SKM-1 treated with dmso at 0.1 percent for 144 hours (cell line): ENCODE measurements at regions not wholly inside any gene's neighbourhood (a gene's known extent, or its start where the extent isn't known, plus 50 kb on each side); places are given as distances from the start of the nearest gene placed in this dataset.

Experiments used
- DNase-seq: peaks from one replicate; lab custom pipeline; 2025; ENCODE audit not compliant: unreplicated experiment; lab: John Stamatoyannopoulos, UW

DNA sequence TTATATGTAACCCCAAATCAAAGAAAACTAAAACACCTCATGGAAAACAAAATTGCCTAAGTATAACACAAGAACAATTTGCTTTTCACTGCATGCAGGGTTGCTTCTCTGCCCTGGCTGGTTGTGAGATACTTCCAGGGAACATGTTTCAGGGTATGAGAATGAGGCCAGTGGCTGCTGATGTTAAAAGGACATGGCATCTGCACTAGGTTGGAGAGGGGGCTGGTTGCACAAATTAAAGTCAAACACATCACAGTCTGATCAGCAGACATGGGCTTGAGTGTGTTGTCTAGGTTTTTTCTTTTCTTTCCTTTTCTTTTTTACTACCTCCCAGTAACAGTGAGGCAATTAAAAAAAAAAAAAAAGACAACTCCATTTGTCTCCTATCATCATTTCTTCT, 374.9 kb downstream of the MCTP2 start:
- DNase-seq: no peak

DNA sequence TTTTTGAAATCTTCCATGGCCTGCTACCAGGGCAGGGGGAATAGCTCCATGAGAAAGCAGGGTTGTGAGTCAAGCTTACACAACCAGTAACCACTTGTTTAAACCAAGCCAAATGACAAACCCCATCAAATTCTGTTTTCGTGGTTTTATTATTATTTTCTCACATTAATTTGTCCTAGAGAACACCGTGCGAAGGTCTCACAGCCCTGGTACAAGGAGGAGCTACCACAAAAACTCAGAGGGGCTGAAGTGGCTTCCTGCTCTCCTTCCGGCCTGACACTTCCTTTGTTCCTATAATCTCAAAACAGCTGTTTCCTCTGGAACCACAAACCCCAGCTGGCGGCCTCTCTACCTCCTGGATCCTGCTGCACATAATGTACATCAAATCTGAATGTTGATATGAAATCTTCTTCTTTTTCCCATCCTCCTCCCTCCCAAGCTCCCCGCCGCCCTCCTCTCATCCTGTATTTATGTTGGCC, 375.9 kb downstream of the MCTP2 start:
- DNase-seq: no peak

DNA sequence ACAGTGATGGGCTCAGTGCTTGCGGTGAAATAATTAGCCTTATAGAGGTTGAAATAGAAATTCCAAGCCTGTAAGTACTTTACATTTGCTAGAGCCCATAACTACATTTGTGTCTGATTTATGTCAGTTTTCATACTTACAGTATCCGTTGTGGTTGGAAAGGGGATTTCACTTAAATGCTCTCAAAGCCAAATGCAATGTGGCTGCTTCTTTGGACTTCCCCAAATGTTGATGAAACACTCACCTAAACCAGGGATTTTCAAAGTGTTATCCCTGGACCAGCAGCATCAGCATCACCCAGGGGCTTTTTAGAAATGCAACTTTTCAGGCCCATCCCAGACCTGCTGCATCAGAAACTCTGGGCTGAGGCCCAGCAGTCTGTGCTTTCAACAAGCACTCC, 378.7 kb downstream of the MCTP2 start:
- DNase-seq: no peak

DNA sequence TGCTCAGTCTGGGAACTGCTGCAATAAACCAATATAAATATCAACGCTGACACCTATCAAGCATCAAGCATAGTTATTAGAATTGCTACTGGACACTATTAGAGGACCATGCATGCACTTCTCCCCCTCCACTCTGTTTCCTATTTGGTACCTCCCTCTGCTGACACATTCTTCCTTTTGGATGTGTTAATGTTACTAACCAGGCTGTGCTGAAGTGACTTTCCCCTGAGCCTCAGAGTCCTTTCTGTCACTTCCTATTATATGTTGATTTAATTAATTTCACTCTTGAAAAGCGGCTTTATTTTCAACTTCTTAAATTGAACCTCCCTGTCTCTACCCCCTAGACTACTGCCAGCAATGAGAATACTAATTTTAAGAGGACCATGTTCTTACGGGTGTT, 379.1 kb downstream of the MCTP2 start:
- no peak for DNase-seq

DNA sequence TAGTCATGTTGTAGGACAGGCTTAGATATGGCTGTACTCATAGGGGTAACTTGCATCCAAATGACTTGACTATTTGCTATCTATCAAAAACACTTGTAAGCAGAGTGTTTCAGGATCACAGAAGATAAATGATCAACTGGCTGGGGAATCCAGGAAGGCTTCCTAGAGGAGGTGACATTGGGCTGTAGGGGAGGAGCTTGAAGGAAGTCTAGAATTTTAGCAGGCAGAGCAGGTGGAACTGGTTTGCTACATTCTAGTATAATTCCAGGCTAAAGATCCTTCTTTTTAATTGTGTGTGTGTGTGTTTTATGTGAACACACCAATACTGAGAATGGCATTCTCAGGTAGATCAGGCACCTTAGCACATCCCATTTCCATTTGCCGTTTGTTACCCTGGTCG, 380.3 kb downstream of the MCTP2 start:
- DNase-seq: no peak

DNA sequence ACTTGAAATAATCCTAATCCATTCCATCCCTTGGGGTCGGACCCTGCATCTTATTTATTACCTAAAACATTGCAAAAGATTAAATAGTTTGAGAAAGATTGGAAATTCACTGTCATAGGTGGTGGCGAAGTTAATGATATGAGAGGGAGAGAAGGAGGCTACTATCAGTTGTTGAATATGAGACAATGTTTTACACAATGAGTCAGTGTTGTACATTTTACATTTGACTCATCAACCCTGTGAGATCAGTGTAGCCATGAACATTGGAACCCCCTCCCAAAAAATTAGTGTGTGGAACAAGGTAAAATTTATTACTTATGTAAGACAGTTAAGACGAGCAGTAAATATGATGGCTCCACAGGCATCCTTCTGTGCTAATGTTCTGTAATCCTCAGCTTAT, 384.3 kb downstream of the MCTP2 start:
- DNase-seq: no peak

DNA sequence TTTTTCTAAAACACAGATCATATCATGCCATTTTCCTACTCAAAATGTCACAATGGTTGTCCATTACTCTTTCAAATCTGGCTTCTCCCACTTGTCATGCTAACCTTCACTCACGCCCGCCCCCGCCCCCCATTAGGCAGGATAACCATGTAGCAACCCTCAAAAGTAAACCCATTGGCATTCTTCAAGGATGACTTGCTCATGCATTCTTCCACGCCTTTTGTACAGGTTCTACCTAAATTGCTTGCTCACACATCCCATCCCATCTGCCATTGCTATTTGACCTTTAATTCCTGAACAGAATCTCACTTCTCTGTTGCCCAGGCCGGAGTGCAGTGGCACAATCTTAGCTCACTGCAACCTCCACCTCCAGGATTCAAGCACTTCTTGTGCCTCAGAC, 389.3 kb downstream of the MCTP2 start:
- no peak for DNase-seq

DNA sequence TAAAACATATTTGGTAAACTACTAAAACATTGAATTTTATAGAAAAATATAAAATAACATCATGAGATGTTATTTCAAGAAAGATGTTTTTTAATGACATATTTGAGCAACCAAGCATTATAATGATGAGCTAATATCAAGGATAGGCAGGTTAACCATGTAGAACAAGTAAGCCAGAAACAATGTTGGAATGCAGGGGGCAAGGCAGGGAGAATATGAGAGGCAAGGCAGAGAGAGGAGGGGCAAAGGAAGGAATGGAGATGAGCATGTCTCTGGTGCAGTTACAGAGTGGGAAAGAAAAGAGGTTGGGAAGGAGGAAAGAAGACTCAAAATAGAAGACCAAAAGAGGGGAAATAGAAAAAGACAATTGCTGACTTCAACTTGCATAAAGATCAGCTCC, 390.4 kb downstream of the MCTP2 start:
- no peak for DNase-seq

DNA sequence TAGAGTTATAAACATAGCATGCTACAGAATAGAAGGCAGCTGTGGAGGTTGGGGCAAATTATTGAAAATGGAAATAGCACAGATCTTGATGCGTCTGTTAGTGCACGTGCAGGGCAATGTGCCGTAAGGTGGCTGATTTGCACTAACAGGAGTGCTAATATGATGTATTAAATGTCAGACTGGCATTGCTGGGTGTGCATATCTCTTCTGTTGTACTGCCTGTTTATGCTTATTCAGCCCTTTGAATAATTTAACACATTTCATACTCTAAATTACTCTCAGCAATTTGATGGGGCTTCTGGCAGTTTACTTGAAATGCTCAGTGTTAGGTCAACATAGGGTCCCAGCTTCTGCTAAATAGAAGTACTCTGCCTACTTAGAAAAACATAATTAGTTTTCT, 395.6 kb downstream of the MCTP2 start:
- no peak for DNase-seq

DNA sequence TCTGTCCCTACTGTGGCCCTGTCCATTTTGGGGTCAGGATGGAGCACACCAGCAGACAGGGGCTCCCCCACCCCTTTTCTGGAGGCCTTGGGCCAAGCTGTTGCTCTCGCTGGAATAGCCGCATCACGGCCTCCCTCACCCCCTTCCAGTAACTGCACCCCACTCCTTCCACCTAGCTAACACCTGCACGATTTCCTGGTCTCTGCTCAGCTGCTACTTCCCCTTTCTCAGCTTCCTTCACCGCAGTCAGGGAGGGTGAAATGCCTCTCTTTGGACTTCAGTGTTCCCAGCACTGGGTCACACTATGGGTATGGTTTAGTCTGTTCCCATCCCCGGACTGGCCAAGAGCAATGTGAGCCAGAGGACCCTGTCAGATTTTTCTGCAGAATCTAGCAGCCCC, 400.2 kb downstream of the MCTP2 start:
- DNase-seq: peak; percentile 2

DNA sequence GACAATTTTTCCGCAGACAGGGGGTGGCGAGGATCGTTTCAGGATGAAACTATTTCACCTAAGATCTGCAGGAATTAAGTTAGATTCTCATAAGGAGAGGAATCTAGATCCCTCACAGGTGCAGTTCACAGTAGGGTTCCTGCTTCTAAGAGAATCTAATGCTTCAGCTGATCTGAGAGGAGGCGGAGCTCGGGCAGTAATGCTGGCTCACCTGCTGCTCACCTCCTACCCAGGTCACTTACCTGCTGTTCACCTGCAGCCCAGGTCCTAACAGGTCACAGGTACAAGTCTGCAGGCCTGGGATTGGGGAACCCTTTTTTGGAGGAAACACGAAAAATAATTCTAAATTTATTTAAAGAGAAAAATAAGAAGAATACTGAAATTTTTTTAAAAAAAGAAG, 406.8 kb downstream of the MCTP2 start:
- no peak for DNase-seq

DNA sequence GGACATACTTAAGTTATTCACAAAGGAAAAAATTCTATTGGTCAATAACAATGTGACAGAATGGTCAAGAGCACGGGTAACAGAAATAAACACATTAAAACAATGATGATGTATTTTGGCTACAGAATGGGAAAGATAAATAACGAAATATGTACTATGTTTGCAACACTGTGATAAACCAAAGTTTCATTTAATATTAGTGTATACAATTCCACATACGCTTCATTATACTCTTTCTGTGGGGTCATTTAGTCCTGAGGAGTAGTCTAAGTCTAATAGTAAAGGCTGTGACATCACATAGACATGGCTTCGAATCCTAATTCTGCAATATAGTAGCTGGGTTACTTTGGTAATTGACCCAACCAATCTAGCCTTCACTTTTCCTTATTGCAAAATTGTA, 408.3 kb downstream of the MCTP2 start:
- no peak for DNase-seq

DNA sequence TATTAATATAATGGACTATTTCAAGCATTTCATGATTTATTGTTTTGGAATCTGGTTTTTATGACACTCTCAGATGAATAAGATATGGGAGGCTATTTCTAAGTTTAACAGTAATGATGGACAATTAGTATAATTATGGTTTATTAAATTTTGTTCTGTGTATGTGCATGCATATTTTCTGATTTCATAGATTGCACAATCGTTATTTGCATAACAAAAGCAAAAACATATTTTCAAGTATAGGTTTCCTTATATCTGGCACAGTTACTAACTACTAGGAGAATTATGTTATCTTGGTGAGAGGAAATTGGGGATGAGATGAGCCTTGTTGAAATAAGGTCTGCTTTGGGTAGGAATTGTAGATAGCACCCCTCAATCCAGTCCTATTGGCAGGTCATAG, 413.1 kb downstream of the MCTP2 start:
- DNase-seq: no peak

DNA sequence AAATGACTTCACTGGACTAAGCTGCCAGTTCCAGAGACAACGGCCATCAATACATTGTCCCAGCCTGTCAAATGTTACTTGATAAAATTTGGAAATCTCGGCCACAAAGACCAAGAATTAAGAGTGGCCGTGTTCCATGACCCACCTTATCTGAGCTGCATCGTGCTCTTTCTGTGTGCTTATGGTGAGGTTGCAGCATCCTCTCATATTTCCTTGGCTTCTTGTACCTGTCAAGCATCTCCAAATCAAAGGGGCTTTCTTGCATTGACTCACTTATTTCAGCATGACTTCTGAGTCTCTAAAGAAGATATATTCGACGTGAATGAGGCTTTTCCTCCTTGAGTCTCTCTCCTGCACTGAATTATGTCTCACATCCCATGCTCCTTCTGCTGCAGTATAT, 421.7 kb downstream of the MCTP2 start:
- DNase-seq: no peak

DNA sequence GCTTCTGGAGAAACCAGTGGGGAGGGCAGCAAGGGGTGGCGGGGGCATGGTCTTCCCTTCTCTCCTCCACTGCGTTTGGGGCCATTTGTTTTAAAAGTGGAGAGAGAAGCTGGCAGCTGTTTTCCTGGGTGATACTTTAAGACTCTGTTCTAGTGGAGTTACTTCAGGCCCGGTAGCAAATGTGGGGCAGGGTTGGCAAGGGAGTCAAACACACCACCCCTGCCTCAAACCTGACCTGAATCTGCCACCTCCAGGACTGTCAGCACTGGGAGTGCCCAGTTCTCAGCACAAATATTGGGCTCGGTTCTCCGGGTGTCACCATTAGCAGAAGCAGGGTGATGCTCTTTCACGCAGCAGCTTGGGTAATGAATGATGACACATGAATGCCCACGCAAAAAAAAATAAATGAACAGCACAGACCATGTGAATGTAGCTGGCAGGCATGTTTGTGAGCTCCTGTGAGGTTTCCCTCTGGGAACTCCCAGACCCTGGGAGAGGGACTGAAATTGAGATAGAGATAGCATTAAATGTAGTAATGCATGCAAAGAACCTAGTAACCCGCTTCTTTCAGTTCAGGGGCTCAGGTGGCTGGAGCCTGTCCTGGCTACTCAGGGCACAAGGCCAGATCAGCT, 424.0 kb downstream of the MCTP2 start:
- DNase-seq: no peak

DNA sequence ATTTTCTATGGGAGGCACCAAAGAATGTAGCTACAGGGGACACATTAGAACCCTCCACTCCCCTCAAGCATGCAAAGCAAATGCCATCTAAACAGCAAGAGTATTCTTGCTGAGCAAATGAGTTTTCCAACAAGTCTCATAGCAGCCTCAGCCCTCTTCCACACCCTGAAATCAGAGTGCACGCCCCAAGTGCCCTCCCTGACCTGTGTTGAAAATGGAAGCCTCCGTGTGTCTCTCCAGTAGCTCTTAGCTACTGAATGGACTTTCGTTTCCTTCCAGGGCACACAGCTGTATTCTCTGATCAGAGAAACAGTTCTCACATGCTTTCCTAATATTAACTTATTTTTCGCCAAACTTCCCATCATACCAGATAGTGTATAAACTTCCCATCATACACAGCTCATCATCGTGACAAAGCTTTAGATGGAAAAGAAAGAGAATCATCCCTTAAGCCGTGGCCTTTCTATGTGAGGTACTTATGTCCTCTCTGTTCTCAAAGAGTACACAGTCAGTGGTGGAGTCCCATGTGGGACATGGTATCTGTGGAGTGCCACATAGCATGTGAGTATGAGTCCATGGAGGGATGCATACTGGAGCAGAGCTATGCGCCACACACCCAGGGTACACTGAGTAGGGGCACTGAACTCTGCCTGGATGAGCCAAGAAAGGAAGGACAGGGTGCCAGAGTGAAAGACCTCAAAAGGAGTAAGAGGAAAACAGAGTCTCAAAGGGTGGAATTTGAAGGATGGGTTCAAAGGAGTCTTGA, 434.5 kb downstream of the MCTP2 start:
- no peak for DNase-seq

DNA sequence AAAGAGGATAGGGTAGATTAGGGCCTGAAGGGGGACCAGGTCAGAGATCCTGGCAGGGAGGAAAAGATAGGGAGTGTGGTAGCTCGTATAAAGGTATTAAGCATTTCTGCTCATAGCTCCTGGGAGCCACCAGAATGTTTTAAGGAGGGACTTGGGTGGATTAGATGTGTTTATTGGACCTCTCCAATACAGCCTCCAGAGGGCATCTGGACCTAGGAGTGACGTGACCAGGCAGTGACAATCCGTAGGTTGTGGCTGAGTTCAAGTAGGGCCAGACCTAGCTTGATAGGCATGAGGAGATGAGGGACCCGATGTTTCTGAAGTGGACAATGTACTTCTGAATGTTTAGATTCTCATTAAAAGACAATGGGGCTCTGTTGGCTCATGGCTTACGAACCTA, 435.2 kb downstream of the MCTP2 start:
- no peak for DNase-seq

DNA sequence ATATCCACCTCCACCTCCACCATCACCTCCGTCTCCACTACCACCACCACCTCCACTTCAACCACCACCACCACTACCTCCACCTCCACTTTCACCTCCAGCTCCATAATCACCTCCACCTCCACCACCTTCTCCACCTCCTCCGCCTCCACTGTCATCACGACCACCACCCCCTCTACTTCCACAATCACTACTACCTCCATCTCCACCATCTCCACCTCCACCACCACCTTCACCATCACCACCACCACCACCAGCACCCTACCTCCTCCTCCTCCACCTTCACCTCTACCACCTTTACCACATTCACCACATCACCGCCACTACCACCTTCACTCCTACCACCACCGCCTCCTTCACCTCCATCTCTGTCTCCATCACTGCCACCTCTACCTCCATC, 435.7 kb downstream of the MCTP2 start:
- no peak for DNase-seq

DNA sequence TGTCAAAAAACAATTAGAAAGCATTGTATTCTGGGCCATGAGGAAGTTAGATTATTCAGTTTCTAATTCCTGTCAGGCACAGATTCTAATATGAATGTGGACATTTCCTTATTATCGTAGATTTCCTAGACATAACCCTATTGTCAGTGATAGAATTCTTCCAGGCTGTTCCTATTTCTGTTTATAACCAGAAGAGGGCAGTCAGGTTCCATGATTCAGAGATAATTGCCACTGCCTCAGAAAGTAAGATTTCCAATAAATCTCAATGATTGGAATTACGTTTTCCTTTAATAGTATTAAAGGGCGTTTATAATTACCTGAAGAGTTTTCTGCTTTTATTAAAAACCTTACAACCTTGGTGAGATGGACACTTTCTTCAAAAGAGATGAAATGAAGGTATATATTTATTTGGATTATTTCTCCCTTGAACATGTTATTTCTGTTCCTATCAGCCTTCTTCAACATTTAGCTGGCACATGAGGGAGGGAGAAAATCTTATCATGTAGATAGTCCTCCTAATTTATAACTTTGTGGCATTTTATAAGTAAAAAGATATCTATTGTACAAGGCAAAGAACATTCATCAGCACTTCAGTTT, 439.2 kb downstream of the MCTP2 start:
- DNase-seq: peak; percentile 16

DNA sequence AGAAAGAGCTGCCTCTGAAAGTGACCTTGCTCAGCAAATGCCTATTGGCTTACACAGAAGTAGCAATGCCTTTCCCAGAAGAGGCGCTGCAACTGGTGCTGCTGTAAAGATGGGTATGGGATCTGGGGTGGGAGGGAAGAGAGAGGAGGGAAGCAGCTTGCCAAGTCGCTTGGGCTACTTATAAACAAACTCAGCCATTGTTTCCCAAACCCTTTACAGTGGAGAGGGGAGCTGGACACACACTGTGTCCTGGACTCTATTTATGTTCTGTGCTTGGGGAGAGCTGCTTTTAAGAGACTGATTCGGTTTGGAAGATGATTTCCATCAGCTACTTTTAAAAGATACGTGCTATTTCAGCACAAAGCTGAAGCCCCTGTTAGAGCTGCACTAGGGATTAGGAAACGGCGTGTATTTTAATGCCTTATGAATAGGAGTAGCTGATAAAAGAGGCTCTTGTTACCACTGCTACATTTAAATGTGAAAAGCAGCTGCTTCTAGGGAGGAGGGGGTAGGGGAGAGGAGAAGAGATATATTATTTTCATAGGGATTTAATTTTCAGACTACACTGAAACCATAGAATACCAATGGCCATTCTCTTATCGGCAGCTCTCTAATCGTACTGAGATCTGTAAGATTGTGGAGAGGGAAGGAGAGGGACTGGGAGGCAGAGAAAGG, 440.6 kb downstream of the MCTP2 start:
- no peak for DNase-seq

DNA sequence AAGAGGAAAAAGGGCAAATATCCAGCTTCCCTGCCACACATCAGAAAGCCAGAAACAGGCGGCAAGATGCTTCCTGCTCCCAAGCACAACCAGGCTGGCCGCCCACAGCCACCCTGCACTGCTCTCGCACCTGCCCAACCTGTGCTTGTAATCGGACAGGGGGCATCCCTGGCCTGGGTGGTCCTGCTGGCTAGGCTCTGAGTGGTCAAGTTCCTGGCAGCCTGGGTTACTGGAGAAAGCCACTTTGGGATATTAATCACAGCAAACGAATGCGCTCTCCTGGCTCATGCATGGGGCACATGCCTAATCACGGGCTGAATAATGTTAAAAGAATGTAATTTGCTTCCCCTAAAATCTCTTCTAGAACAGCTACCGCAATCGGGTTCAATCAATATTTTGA, 442.4 kb downstream of the MCTP2 start:
- no peak for DNase-seq

DNA sequence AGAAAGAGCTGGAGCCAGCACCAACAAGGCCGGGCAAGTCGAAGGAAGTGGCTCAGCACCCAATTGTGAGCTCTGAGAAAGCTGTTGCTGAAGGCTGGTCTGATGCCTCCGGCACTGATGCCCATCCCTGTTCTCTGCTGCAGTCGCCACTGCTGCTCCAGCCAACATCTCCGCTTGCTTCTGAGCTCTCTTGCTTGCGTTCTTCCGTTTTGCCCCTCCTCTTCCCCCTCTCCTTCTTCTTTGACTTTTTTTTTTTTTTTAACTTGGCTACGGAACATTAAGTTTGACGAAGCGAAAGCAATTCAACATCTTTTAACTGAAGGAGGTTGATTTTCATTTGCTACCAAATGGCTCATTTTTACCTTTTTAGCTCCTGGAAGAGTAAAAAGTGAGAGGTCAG, 442.9 kb downstream of the MCTP2 start:
- DNase-seq: no peak
